ENCODE measurements at regions not wholly inside any gene's neighbourhood (a gene's known extent, or its start where the extent isn't known, plus 50 kb on each side); places are given as distances from the start of the nearest gene placed in this dataset.

DNA sequence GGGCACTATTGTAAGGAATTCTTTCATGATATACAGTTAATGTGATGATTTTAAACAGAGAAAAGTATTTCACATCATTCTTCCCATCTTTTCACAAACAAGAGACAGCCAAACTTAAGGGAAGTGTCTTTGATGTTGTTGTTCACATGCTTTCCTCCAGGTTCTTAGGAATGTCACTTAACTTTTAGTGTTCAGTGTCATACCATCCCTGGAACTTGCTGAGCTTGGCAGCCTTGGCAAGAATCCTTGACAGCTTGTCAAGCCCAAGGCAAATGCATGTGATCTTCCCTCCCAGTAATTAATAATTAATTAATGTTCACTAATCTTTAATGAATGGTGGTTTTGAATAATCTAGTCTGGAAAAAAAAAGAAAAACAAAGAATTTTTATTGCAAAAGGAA is 727.9 kb upstream of the PRR20A start:
- no peak for TF ChIP-seq EZH2 (IDR thresholded peaks at IDR 0.05; ENCODE audit: low read length, missing control alignments)
- TF ChIP-seq, protein P1, sequence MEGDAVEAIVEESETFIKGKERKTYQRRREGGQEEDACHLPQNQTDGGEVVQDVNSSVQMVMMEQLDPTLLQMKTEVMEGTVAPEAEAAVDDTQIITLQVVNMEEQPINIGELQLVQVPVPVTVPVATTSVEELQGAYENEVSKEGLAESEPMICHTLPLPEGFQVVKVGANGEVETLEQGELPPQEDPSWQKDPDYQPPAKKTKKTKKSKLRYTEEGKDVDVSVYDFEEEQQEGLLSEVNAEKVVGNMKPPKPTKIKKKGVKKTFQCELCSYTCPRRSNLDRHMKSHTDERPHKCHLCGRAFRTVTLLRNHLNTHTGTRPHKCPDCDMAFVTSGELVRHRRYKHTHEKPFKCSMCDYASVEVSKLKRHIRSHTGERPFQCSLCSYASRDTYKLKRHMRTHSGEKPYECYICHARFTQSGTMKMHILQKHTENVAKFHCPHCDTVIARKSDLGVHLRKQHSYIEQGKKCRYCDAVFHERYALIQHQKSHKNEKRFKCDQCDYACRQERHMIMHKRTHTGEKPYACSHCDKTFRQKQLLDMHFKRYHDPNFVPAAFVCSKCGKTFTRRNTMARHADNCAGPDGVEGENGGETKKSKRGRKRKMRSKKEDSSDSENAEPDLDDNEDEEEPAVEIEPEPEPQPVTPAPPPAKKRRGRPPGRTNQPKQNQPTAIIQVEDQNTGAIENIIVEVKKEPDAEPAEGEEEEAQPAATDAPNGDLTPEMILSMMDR (conservative IDR thresholded peaks at IDR 0.05 in 1 of 2, IDR thresholded peaks at IDR 0.05 in 1 of 2; ENCODE audit: low read depth in 1 of 2, low read length in 2 of 2), result no peak
- no peaks in the 10 kb centered on the region for H3K4me1 ChIP-seq (ENCODE audit: control insufficient read depth, extremely low read depth, insufficient read depth, low read length)
- H3K9me3 ChIP-seq (ENCODE audit: control insufficient read depth, insufficient read depth, low read depth, low read length), result no peaks in the 10 kb centered on the region
- no peak for DNase-seq (ENCODE audit: low read depth in 2 of 2)
- no peaks in the 10 kb centered on the region for H4K20me1 ChIP-seq (ENCODE audit: control insufficient read depth, extremely low read depth, insufficient read depth, low read length)
- H2AFZ ChIP-seq (ENCODE audit: low read length), result no peak overlapping the region
- no peak overlapping the region for H3K9ac ChIP-seq (ENCODE audit: insufficient read depth, low read length)
- H3K4me3 ChIP-seq (replicated peaks in 1 of 4; ENCODE audit: control extremely low read depth in 1 of 4, insufficient read depth in 1 of 4, low read depth in 3 of 4, low read length in 4 of 4), result no peak overlapping the region
- H3K27ac ChIP-seq (ENCODE audit: insufficient read depth, low read length), result no peak overlapping the region
- H3K4me2 ChIP-seq (ENCODE audit: extremely low read depth, insufficient read depth, low read length), result no peak overlapping the region
- H3K27me3 ChIP-seq (ENCODE audit: control insufficient read depth, insufficient read depth, low read length), result no peaks in the 10 kb centered on the region
- H3K79me2 ChIP-seq (ENCODE audit: control insufficient read depth, insufficient read depth, low read length), result no peaks in the 10 kb centered on the region
- no peaks in the 10 kb centered on the region for H3K36me3 ChIP-seq (ENCODE audit: control insufficient read depth, insufficient read depth, low read length)

DNA sequence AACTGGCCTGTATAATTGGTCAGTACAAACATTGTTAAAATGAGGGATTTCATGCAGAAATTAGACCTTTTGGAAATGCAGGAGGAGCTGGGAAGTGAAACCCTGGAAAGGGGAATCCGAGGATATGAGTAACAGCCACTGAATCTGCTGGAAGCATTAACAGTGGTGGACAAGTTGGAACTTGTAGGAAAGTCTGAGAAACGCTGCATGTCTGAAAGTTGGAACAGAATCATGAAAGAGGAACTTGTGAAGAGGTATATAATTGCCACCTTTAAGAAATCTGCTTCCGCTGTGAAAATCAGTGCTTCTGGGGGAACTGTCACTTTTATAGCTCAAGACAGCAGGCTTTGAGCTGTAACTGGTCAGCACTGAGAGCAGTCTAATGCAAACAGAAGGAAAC is 716.5 kb upstream of the PRR20A start:
- Histone ChIP-seq H2AFZ (ENCODE audit: low read length) (no peak overlapping the region), H3K4me2 (ENCODE audit: extremely low read depth, insufficient read depth, low read length) (no peak overlapping the region), H3K79me2 (ENCODE audit: control insufficient read depth, insufficient read depth, low read length) (no peaks in the 10 kb centered on the region), H3K4me3 (replicated peaks in 1 of 4; ENCODE audit: control extremely low read depth in 1 of 4, insufficient read depth in 1 of 4, low read depth in 3 of 4, low read length in 4 of 4) (no peak overlapping the region), H4K20me1 (ENCODE audit: control insufficient read depth, extremely low read depth, insufficient read depth, low read length) (no peaks in the 10 kb centered on the region), H3K27ac (ENCODE audit: insufficient read depth, low read length) (no peak overlapping the region), H3K9me3 (ENCODE audit: control insufficient read depth, insufficient read depth, low read depth, low read length) (no peaks in the 10 kb centered on the region), H3K27me3 (ENCODE audit: control insufficient read depth, insufficient read depth, low read length) (no peaks in the 10 kb centered on the region), H3K4me1 (ENCODE audit: control insufficient read depth, extremely low read depth, insufficient read depth, low read length) (no peaks in the 10 kb centered on the region), H3K9ac (ENCODE audit: insufficient read depth, low read length) (no peak overlapping the region), H3K36me3 (ENCODE audit: control insufficient read depth, insufficient read depth, low read length) (no peaks in the 10 kb centered on the region)
- no peak for TF ChIP-seq EZH2 (IDR thresholded peaks at IDR 0.05; ENCODE audit: low read length, missing control alignments)
- TF ChIP-seq, protein P1 (conservative IDR thresholded peaks at IDR 0.05 in 1 of 2, IDR thresholded peaks at IDR 0.05 in 1 of 2; ENCODE audit: low read depth in 1 of 2, low read length in 2 of 2), result no peak
- DNase-seq (ENCODE audit: low read depth in 2 of 2), result no peak

DNA sequence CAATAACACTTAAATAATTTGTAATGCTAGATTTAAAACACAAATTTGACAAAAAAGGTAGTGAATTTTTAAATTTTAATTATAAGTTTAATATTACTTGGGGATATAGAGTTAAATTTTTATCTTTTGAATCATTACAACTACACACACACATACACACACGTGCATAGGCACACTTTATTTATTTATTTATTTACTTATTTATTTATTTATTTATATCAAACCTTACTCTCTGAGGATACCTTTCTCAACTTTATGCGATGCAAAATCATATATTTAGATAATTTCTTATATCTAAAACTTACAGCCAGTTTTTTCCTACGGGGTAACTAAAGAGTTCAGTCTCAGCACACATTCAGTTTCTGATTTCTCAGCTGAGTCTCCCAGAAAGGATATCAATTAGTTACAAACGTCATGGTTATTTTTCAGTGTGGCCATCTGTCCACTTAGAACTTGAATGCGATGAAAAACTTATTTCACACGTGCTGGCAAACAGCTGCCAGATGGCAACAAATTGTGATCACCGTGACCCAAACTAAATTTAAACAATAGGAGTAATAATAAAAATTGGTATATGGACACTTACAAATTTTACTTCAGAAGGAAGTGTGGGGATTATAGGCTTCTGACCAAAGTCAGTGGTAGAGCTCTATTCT is 683.1 kb upstream of the PRR20A start:
- no peak overlapping the region for H3K4me3 ChIP-seq (replicated peaks in 1 of 4; ENCODE audit: control extremely low read depth in 1 of 4, insufficient read depth in 1 of 4, low read depth in 3 of 4, low read length in 4 of 4)
- TF ChIP-seq, protein P1 (conservative IDR thresholded peaks at IDR 0.05 in 1 of 2, IDR thresholded peaks at IDR 0.05 in 1 of 2; ENCODE audit: low read depth in 1 of 2, low read length in 2 of 2), result no peak
- TF ChIP-seq EZH2 (IDR thresholded peaks at IDR 0.05; ENCODE audit: low read length, missing control alignments), result no peak

More for the DNA sequence above, 683.1 kb upstream of the PRR20A start:
- Histone ChIP-seq H3K27ac (ENCODE audit: insufficient read depth, low read length) (no peak overlapping the region), H3K4me1 (ENCODE audit: control insufficient read depth, extremely low read depth, insufficient read depth, low read length) (no peaks in the 10 kb centered on the region), H3K27me3 (ENCODE audit: control insufficient read depth, insufficient read depth, low read length) (no peaks in the 10 kb centered on the region), H3K4me2 (ENCODE audit: extremely low read depth, insufficient read depth, low read length) (no peak overlapping the region), H3K79me2 (ENCODE audit: control insufficient read depth, insufficient read depth, low read length) (no peaks in the 10 kb centered on the region), H2AFZ (ENCODE audit: low read length) (no peak overlapping the region), H3K9me3 (ENCODE audit: control insufficient read depth, insufficient read depth, low read depth, low read length) (no peaks in the 10 kb centered on the region), H3K36me3 (ENCODE audit: control insufficient read depth, insufficient read depth, low read length) (no peaks in the 10 kb centered on the region), H3K9ac (ENCODE audit: insufficient read depth, low read length) (no peak overlapping the region), H4K20me1 (ENCODE audit: control insufficient read depth, extremely low read depth, insufficient read depth, low read length) (no peaks in the 10 kb centered on the region)
- no peak for DNase-seq (ENCODE audit: low read depth in 2 of 2)
